Loucy (cell line): ENCODE measurements at regions not wholly inside any gene's neighbourhood (a gene's known extent, or its start where the extent isn't known, plus 50 kb on each side); places are given as distances from the start of the nearest gene placed in this dataset.

Experiments
- H2AFZ ChIP-seq: fragments of 200-600 bp; sonication (generic); 2 replicates; pipeline ENCODE4 v1.6.0; 2016; ENCODE audit warnings: antibody characterized with exemption, mild to moderate bottlenecking, low read length, moderate library complexity
- H3F3A ChIP-seq: fragments of 200-600 bp; 2 replicates; pipeline ENCODE4 v1.6.0; 2016; ENCODE audit warnings: antibody characterized with exemption, low read depth, mild to moderate bottlenecking
- H3K27me3 ChIP-seq: fragments of 200-600 bp; sonication (generic); 2 replicates; pipeline ENCODE4 v1.6.1; 2014; ENCODE audit warnings: low read length, mild to moderate bottlenecking; ENCODE audit not compliant: insufficient read depth, poor library complexity, severe bottlenecking
- H3K36me3 ChIP-seq: fragments of 200-600 bp; sonication (generic); 2 replicates; pipeline ENCODE4 v1.6.1; 2016; ENCODE audit warnings: low read length; ENCODE audit not compliant: insufficient read depth
- H3K4me1 ChIP-seq: fragments of 200-600 bp; sonication (generic); 2 replicates; pipeline ENCODE4 v1.5.1; 2014; ENCODE audit warnings: low read length, mild to moderate bottlenecking; ENCODE audit not compliant: insufficient read depth, poor library complexity, severe bottlenecking
- H3K4me2 ChIP-seq: fragments of 200-600 bp; sonication (generic); 2 replicates; pipeline ENCODE4 v1.6.0; 2014; ENCODE audit warnings: antibody characterized with exemption, low read length, low read depth, mild to moderate bottlenecking; ENCODE audit not compliant: poor library complexity, severe bottlenecking
- H3K4me3 ChIP-seq: fragments of 200-600 bp; sonication (generic); 2 replicates; pipeline ENCODE4 v1.5.1; 2014; ENCODE audit warnings: low read length, mild to moderate bottlenecking, mixed read lengths; ENCODE audit not compliant: poor library complexity, severe bottlenecking
- H3K79me2 ChIP-seq: fragments of 200-600 bp; sonication (generic); 2 replicates; pipeline ENCODE4 v1.6.1; 2014; ENCODE audit warnings: low read length; ENCODE audit not compliant: insufficient read depth
- H3K9ac ChIP-seq: fragments of 200-600 bp; sonication (generic); 2 replicates; pipeline ENCODE4 v1.6.0; 2014; ENCODE audit warnings: mild to moderate bottlenecking, low read depth, low read length, moderate library complexity; ENCODE audit not compliant: poor library complexity, severe bottlenecking
- H3K9me2 ChIP-seq: fragments of 200-600 bp; sonication (generic); replicated peaks from 2 replicates; pipeline ENCODE4 v1.6.1; 2016; ENCODE audit warnings: low read depth, low read length, mixed read lengths
- H3K9me3 ChIP-seq: fragments of 200-600 bp; sonication (generic); 2 replicates; pipeline ENCODE4 v1.6.1; 2014; ENCODE audit warnings: mild to moderate bottlenecking, antibody characterized with exemption, low read length, low read depth; ENCODE audit not compliant: insufficient read depth
- H4K20me1 ChIP-seq: fragments of 200-600 bp; sonication (generic); 2 replicates; pipeline ENCODE4 v1.6.0; 2014; ENCODE audit warnings: antibody characterized with exemption, low read length, mild to moderate bottlenecking; ENCODE audit not compliant: insufficient read depth, poor library complexity, severe bottlenecking
- EZH2phosphoT487 ChIP-seq: fragments of 200-600 bp; IDR thresholded peaks from 2 replicates; pipeline ENCODE4 v1.6.1; 2018; ENCODE audit warnings: antibody characterized with exemption, mild to moderate bottlenecking, moderate library complexity, borderline replicate concordance
- TF ChIP-seq, protein P1 (sequence below): fragments of 200-600 bp; sonication (generic); conservative IDR thresholded peaks from 2 replicates; pipeline ENCODE4 v1.5.1; 2014; ENCODE audit warnings: mild to moderate bottlenecking, antibody characterized with exemption, low read length

DNA sequence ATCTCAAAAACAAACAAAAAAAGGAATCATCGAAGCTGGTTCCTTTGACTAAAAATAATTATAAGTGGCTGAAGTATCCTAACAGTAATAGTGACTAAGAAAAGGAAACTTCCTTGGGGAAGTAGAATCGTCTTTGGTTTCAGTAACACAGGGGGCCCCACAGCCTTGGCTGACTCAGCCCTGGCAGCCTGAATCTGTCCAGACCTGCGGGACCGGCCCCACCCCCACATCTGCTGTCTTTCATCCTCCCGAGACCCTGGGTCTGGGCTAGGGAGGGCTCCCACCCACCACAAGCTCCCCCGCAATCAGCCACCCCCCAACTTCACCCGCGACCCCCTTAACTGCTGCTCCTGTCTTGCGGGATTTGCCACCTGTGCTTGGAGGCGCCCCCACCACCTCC is 1452.6 kb upstream of the ACVR2A start:
- Histone ChIP-seq H3F3A (no peaks in the 10 kb centered on the region), H3K4me1 (no peaks in the 10 kb centered on the region), H4K20me1 (no peaks in the 10 kb centered on the region), H3K36me3 (no peaks in the 10 kb centered on the region), H3K9me2 (no peaks in the 10 kb centered on the region), H3K4me3 (no peak overlapping the region), H2AFZ (no peak overlapping the region), H3K27me3 (no peaks in the 10 kb centered on the region), H3K4me2 (no peak overlapping the region), H3K9me3 (no peaks in the 10 kb centered on the region), H3K79me2 (no peaks in the 10 kb centered on the region), H3K9ac (no peak overlapping the region)
- TF ChIP-seq EZH2phosphoT487: no peak
- TF ChIP-seq, protein P1, sequence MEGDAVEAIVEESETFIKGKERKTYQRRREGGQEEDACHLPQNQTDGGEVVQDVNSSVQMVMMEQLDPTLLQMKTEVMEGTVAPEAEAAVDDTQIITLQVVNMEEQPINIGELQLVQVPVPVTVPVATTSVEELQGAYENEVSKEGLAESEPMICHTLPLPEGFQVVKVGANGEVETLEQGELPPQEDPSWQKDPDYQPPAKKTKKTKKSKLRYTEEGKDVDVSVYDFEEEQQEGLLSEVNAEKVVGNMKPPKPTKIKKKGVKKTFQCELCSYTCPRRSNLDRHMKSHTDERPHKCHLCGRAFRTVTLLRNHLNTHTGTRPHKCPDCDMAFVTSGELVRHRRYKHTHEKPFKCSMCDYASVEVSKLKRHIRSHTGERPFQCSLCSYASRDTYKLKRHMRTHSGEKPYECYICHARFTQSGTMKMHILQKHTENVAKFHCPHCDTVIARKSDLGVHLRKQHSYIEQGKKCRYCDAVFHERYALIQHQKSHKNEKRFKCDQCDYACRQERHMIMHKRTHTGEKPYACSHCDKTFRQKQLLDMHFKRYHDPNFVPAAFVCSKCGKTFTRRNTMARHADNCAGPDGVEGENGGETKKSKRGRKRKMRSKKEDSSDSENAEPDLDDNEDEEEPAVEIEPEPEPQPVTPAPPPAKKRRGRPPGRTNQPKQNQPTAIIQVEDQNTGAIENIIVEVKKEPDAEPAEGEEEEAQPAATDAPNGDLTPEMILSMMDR: no peak

DNA sequence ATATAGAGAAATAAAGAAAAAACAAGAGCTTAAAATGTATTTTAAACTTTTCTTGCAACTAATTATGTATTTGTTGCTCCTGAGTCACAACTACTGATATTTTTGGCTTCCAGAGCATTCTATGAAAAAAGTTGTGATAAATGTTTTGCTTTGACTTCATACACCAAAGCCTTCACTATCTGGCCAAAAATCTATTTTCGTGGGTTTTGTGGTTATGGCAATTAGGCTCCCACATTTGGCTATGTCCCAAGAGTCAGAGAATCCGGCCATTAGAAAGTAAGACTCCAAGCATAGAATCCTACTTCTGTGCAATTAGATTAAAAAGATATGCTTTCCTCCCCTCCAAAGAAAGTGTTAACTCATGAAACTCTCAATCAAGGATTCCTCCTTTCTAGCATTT is 1456.1 kb upstream of the ACVR2A start:
- no peak overlapping the region for H3K9ac ChIP-seq
- H3K4me3 ChIP-seq: no peak overlapping the region
- no peaks in the 10 kb centered on the region for H3K27me3 ChIP-seq
- no peak for TF ChIP-seq EZH2phosphoT487
- TF ChIP-seq, protein P1: no peak
- H3F3A ChIP-seq: no peaks in the 10 kb centered on the region
- no peaks in the 10 kb centered on the region for H4K20me1 ChIP-seq
- no peaks in the 10 kb centered on the region for H3K79me2 ChIP-seq
- H2AFZ ChIP-seq: no peak overlapping the region
- H3K9me3 ChIP-seq: no peaks in the 10 kb centered on the region
- H3K4me2 ChIP-seq: no peak overlapping the region
- no peaks in the 10 kb centered on the region; the same call in 1 of the 2 replicates for H3K9me2 ChIP-seq
- no peaks in the 10 kb centered on the region for H3K36me3 ChIP-seq
- no peaks in the 10 kb centered on the region for H3K4me1 ChIP-seq

DNA sequence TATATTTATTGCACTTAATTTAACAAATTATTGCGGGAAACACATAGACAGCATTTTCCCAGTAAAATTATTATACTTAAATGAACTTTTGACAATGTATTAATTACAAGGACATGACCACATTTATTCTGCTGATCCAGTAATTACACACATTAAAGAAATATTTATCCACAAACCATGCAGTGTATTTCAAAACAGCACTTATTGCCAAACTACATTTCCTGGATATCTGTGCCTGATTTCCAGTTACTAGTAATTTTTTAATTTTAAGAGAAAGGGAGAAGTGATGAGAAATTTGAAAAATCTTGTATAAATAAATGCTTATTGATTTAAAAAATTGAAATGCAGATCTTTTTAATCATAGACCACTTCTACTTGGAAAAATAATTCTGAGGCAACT is 1458.7 kb upstream of the ACVR2A start:
- no peaks in the 10 kb centered on the region; the same call in 1 of the 2 replicates for H3K9me2 ChIP-seq
- H3K79me2 ChIP-seq: no peaks in the 10 kb centered on the region
- no peak overlapping the region for H3K9ac ChIP-seq
- H3F3A ChIP-seq: no peaks in the 10 kb centered on the region
- H3K4me1 ChIP-seq: no peaks in the 10 kb centered on the region
- H3K4me2 ChIP-seq: no peak overlapping the region
- no peak overlapping the region for H2AFZ ChIP-seq
- no peaks in the 10 kb centered on the region for H3K36me3 ChIP-seq
- no peak overlapping the region for H3K4me3 ChIP-seq
- H4K20me1 ChIP-seq: no peaks in the 10 kb centered on the region
- no peaks in the 10 kb centered on the region for H3K27me3 ChIP-seq
- H3K9me3 ChIP-seq: no peaks in the 10 kb centered on the region
- TF ChIP-seq EZH2phosphoT487: no peak
- TF ChIP-seq, protein P1: no peak
